ENCODE measurements at regions not wholly inside any gene's neighbourhood (a gene's known extent, or its start where the extent isn't known, plus 50 kb on each side); places are given as distances from the start of the nearest gene placed in this dataset.

GRCh38 chr10:33126742-33127141 lies 168.7 kb upstream of the ITGB1 start:
- DNase-seq (ENCODE audit: low read depth in 4 of 4, low spot score in 2 of 4) = no peak

GRCh38 chr10:33125522-33126517 lies 167.8 kb upstream of the ITGB1 start:
- DNase-seq (ENCODE audit: low read depth in 4 of 4, low spot score in 2 of 4) = no peak

GRCh38 chr10:33125111-33125510 lies 167.1 kb upstream of the ITGB1 start:
- DNase-seq (ENCODE audit: low read depth in 4 of 4, low spot score in 2 of 4) = no peak

GRCh38 chr10:33123680-33124079 lies 165.7 kb upstream of the ITGB1 start:
- DNase-seq (ENCODE audit: low read depth in 4 of 4, low spot score in 2 of 4) = no peak

- no peak for DNase-seq (ENCODE audit: low read depth in 4 of 4, low spot score in 2 of 4)
Measured at GRCh38 chr10:33122014-33122809, 164.2 kb upstream of the ITGB1 start.

GRCh38 chr10:33120700-33121099 lies 162.7 kb upstream of the ITGB1 start:
- DNase-seq (ENCODE audit: low read depth in 4 of 4, low spot score in 2 of 4) = no peak

GRCh38 chr10:33120275-33120674 lies 162.2 kb upstream of the ITGB1 start:
- DNase-seq (ENCODE audit: low read depth in 4 of 4, low spot score in 2 of 4) = no peak

- DNase-seq (ENCODE audit: low read depth in 4 of 4, low spot score in 2 of 4) = no peak
Measured at GRCh38 chr10:33117816-33118215, 159.8 kb upstream of the ITGB1 start.

GRCh38 chr10:33117230-33117629 lies 159.2 kb upstream of the ITGB1 start:
- DNase-seq (ENCODE audit: low read depth in 4 of 4, low spot score in 2 of 4) = no peak

- peak in 3 of 4 donors; percentile 41 to 68 (median 66) for DNase-seq (ENCODE audit: low read depth in 4 of 4, low spot score in 2 of 4)
Measured at GRCh38 chr10:33115738-33116719, 158.0 kb upstream of the ITGB1 start.

GRCh38 chr10:33114451-33114952 lies 156.5 kb upstream of the ITGB1 start:
- no peak for DNase-seq (ENCODE audit: low read depth in 4 of 4, low spot score in 2 of 4)

GRCh38 chr10:33113466-33113865 lies 155.4 kb upstream of the ITGB1 start:
- DNase-seq (ENCODE audit: low read depth in 4 of 4, low spot score in 2 of 4) = no peak

GRCh38 chr10:33112831-33113455 lies 154.9 kb upstream of the ITGB1 start:
- peak in 1 of 4 donors; percentile 48 for DNase-seq (ENCODE audit: low read depth in 4 of 4, low spot score in 2 of 4)

GRCh38 chr10:33111488-33112051 lies 153.5 kb upstream of the ITGB1 start:
- no peak for DNase-seq (ENCODE audit: low read depth in 4 of 4, low spot score in 2 of 4)

GRCh38 chr10:33109788-33110469 lies 151.9 kb upstream of the ITGB1 start:
- DNase-seq (ENCODE audit: low read depth in 4 of 4, low spot score in 2 of 4) = no peak

GRCh38 chr10:33109384-33109783 lies 151.4 kb upstream of the ITGB1 start:
- no peak for DNase-seq (ENCODE audit: low read depth in 4 of 4, low spot score in 2 of 4)

GRCh38 chr10:33107953-33108352 lies 149.9 kb upstream of the ITGB1 start:
- no peak for DNase-seq (ENCODE audit: low read depth in 4 of 4, low spot score in 2 of 4)

- DNase-seq (ENCODE audit: low read depth in 4 of 4, low spot score in 2 of 4) = no peak
Measured at GRCh38 chr10:33106767-33107166, 148.7 kb upstream of the ITGB1 start.

All from left renal cortex interstitium (tissue), 4 donors.